KMS-11 (cell line): ENCODE measurements at regions not wholly inside any gene's neighbourhood (a gene's known extent, or its start where the extent isn't known, plus 50 kb on each side); places are given as distances from the start of the nearest gene placed in this dataset.
A peak's percentile ranks its signal among the peaks of the same experiment; 100 is the strongest.

Experiments used
- H2AFZ ChIP-seq: fragments of 200-600 bp; sonication (generic); 2 replicates; pipeline ENCODE4 v1.6.1; 2016; ENCODE audit warnings: antibody characterized with exemption, mixed run types, low read depth
- H3K27ac ChIP-seq: fragments of 200-600 bp; sonication (generic); 2 replicates; pipeline ENCODE4 v1.6.1; 2016; ENCODE audit warnings: mild to moderate bottlenecking, mixed run types
- H3K27me3 ChIP-seq: fragments of 200-600 bp; sonication (generic); 2 replicates; pipeline ENCODE4 v1.6.1; 2017; ENCODE audit warnings: mild to moderate bottlenecking, low read depth, mixed run types, moderate library complexity; ENCODE audit not compliant: insufficient read depth
- H3K36me3 ChIP-seq: fragments of 200-600 bp; sonication (generic); 2 replicates; pipeline ENCODE4 v1.6.1; 2017; ENCODE audit warnings: mild to moderate bottlenecking, mixed run types; ENCODE audit not compliant: insufficient read depth
- H3K4me1 ChIP-seq: fragments of 200-600 bp; sonication (generic); 2 replicates; pipeline ENCODE4 v1.6.1; 2016; ENCODE audit warnings: mild to moderate bottlenecking, low read depth, mixed run types; ENCODE audit not compliant: poor library complexity, severe bottlenecking
- H3K4me2 ChIP-seq: fragments of 200-600 bp; sonication (generic); 2 replicates; pipeline ENCODE4 v1.7.0; 2016; ENCODE audit warnings: mild to moderate bottlenecking, mixed run types
- H3K4me3 ChIP-seq: fragments of 200-600 bp; sonication (generic); IDR thresholded peaks from 2 replicates; pipeline ENCODE4 v1.6.1; 2017; ENCODE audit warnings: low read depth, low read length, mixed read lengths; ENCODE audit not compliant: insufficient read depth
- H3K79me2 ChIP-seq: fragments of 200-600 bp; sonication (generic); 2 replicates; pipeline ENCODE4 v1.6.1; 2016; ENCODE audit warnings: low read depth, mixed run types; ENCODE audit not compliant: insufficient read depth
- H3K9ac ChIP-seq: fragments of 200-600 bp; sonication (generic); 2 replicates; pipeline ENCODE4 v1.6.1; 2016; ENCODE audit warnings: mild to moderate bottlenecking, mixed run types
- H4K20me1 ChIP-seq: fragments of 200-600 bp; sonication (generic); 2 replicates; pipeline ENCODE4 v1.6.1; 2016; ENCODE audit warnings: mild to moderate bottlenecking, mixed run types; ENCODE audit not compliant: insufficient read depth
- CTCF ChIP-seq: fragments of 200-600 bp; sonication (generic); conservative IDR thresholded peaks from 2 replicates; pipeline ENCODE4 v1.6.1; 2017; ENCODE audit warnings: low read depth, mild to moderate bottlenecking, antibody characterized with exemption, low read length, moderate library complexity, mixed read lengths

- no peak overlapping the region for H3K9ac ChIP-seq
- H4K20me1 ChIP-seq: no peaks in the 10 kb centered on the region
- H3K4me3 ChIP-seq: no peak overlapping the region
- no peak overlapping the region for H2AFZ ChIP-seq
- H3K27ac ChIP-seq: no peak overlapping the region
- no peak overlapping the region for H3K4me2 ChIP-seq
- no peaks in the 10 kb centered on the region for H3K79me2 ChIP-seq
- peak; percentile 80 for TF ChIP-seq CTCF
- no peaks in the 10 kb centered on the region for H3K27me3 ChIP-seq
- H3K36me3 ChIP-seq: no peaks in the 10 kb centered on the region
- H3K4me1 ChIP-seq: no peaks in the 10 kb centered on the region
Measured at GRCh38 chr11:29432719-29433325, 584.0 kb downstream of the KCNA4 start.

- H2AFZ ChIP-seq: no peak overlapping the region
- no peak for TF ChIP-seq CTCF
- H3K36me3 ChIP-seq: no peaks in the 10 kb centered on the region
- H3K4me3 ChIP-seq: no peak overlapping the region
- no peaks in the 10 kb centered on the region for H4K20me1 ChIP-seq
- no peaks in the 10 kb centered on the region for H3K79me2 ChIP-seq
- no peak overlapping the region for H3K9ac ChIP-seq
- no peaks in the 10 kb centered on the region for H3K27me3 ChIP-seq
- no peaks in the 10 kb centered on the region for H3K4me1 ChIP-seq
- no peak overlapping the region for H3K4me2 ChIP-seq
- H3K27ac ChIP-seq: no peak overlapping the region
Measured at GRCh38 chr11:29405305-29405704, 611.5 kb downstream of the KCNA4 start.

- peaks cover 5% of the 10 kb centered on the region for H3K4me1 ChIP-seq
- H3K27me3 ChIP-seq: no peaks in the 10 kb centered on the region
- H4K20me1 ChIP-seq: no peaks in the 10 kb centered on the region
- H3K27ac ChIP-seq: no peak overlapping the region
- no peaks in the 10 kb centered on the region for H3K79me2 ChIP-seq
- H3K4me2 ChIP-seq: no peak overlapping the region; the same call in 1 of the 2 replicates
- H3K4me3 ChIP-seq: no peak overlapping the region
- H3K9ac ChIP-seq: no peak overlapping the region
- no peaks in the 10 kb centered on the region for H3K36me3 ChIP-seq
- H2AFZ ChIP-seq: no peak overlapping the region
- TF ChIP-seq CTCF: no peak
Measured at GRCh38 chr11:29395555-29396072, 621.2 kb downstream of the KCNA4 start.

GRCh38 chr11:29389793-29390192 lies 627.0 kb downstream of the KCNA4 start:
- Histone ChIP-seq H3K27me3 (no peaks in the 10 kb centered on the region), H4K20me1 (no peaks in the 10 kb centered on the region), H3K36me3 (no peaks in the 10 kb centered on the region), H3K4me2 (no peak overlapping the region), H3K79me2 (no peaks in the 10 kb centered on the region), H2AFZ (no peak overlapping the region), H3K27ac (no peak overlapping the region), H3K9ac (no peak overlapping the region), H3K4me3 (no peak overlapping the region), H3K4me1 (no peaks in the 10 kb centered on the region)
- no peak for TF ChIP-seq CTCF
